ENCODE measurements at regions not wholly inside any gene's neighbourhood (a gene's known extent, or its start where the extent isn't known, plus 50 kb on each side); places are given as distances from the start of the nearest gene placed in this dataset.

GRCh38 chr18:40325988-40326387 is 1629.0 kb upstream of the PIK3C3 start:
- H3K27ac ChIP-seq (ENCODE audit: low read depth, low read length, poor library complexity, severe bottlenecking): no peak overlapping the region
- TF ChIP-seq EZH2 (IDR thresholded peaks at IDR 0.05; ENCODE audit: borderline replicate concordance, low read length): no peak
- TF ChIP-seq, protein P1, sequence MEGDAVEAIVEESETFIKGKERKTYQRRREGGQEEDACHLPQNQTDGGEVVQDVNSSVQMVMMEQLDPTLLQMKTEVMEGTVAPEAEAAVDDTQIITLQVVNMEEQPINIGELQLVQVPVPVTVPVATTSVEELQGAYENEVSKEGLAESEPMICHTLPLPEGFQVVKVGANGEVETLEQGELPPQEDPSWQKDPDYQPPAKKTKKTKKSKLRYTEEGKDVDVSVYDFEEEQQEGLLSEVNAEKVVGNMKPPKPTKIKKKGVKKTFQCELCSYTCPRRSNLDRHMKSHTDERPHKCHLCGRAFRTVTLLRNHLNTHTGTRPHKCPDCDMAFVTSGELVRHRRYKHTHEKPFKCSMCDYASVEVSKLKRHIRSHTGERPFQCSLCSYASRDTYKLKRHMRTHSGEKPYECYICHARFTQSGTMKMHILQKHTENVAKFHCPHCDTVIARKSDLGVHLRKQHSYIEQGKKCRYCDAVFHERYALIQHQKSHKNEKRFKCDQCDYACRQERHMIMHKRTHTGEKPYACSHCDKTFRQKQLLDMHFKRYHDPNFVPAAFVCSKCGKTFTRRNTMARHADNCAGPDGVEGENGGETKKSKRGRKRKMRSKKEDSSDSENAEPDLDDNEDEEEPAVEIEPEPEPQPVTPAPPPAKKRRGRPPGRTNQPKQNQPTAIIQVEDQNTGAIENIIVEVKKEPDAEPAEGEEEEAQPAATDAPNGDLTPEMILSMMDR (IDR thresholded peaks at IDR 0.05; ENCODE audit: low read length): no peak
- H3K9me3 ChIP-seq (ENCODE audit: low read length): no peaks in the 10 kb centered on the region
- no peak overlapping the region for H3K4me3 ChIP-seq (ENCODE audit: low read depth, low read length, poor library complexity, severe bottlenecking)
- H4K20me1 ChIP-seq (ENCODE audit: insufficient read depth, low read length): no peaks in the 10 kb centered on the region
- H3K36me3 ChIP-seq (ENCODE audit: insufficient read depth, low read length): no peaks in the 10 kb centered on the region
- no peaks in the 10 kb centered on the region for H3F3A ChIP-seq (ENCODE audit: insufficient read depth, low read length)
- no peak overlapping the region for H3K9ac ChIP-seq (ENCODE audit: low read length)
- H3K79me2 ChIP-seq (ENCODE audit: insufficient read depth, low read length): no peaks in the 10 kb centered on the region
- no peak overlapping the region for H3K4me2 ChIP-seq (ENCODE audit: low read length)
- H2AFZ ChIP-seq (ENCODE audit: low read length): no peak overlapping the region
- H3K4me1 ChIP-seq (ENCODE audit: insufficient read depth, low read length, severe bottlenecking): no peaks in the 10 kb centered on the region
- no peaks in the 10 kb centered on the region for H3K27me3 ChIP-seq (ENCODE audit: insufficient read depth, low read length)
- H3K9me2 ChIP-seq (ENCODE audit: low read depth, low read length): no peaks in the 10 kb centered on the region

DNA sequence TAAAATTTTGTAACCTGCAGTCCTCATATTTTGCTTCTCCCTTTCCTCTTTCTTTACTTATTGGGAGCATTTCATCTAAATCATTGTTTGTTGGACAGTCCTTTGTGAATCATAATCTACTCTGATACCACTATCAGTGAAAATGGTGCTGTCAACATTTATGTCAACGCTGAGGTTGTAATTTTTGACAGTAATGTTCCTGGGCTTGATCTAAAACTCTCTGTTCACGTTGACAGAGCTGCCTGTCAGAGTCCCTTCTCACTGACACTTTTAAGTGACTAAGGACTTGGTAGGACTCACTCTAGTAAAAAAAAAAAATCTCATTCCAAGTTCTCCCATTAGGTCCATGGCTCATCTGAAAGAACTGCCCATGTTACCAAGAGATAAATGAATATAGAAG is 1640.8 kb upstream of the PIK3C3 start:
- Histone ChIP-seq H3K9ac (ENCODE audit: low read length) (no peak overlapping the region), H3K27ac (ENCODE audit: low read depth, low read length, poor library complexity, severe bottlenecking) (no peak overlapping the region), H3K9me3 (ENCODE audit: low read length) (no peaks in the 10 kb centered on the region), H3K4me2 (ENCODE audit: low read length) (no peak overlapping the region), H3F3A (ENCODE audit: insufficient read depth, low read length) (no peaks in the 10 kb centered on the region), H3K4me1 (ENCODE audit: insufficient read depth, low read length, severe bottlenecking) (no peaks in the 10 kb centered on the region), H4K20me1 (ENCODE audit: insufficient read depth, low read length) (no peaks in the 10 kb centered on the region), H3K79me2 (ENCODE audit: insufficient read depth, low read length) (no peaks in the 10 kb centered on the region), H3K36me3 (ENCODE audit: insufficient read depth, low read length) (no peaks in the 10 kb centered on the region), H3K27me3 (ENCODE audit: insufficient read depth, low read length) (no peaks in the 10 kb centered on the region), H3K4me3 (ENCODE audit: low read depth, low read length, poor library complexity, severe bottlenecking) (no peak overlapping the region), H2AFZ (ENCODE audit: low read length) (no peak overlapping the region), H3K9me2 (ENCODE audit: low read depth, low read length) (no peaks in the 10 kb centered on the region)
- no peak for TF ChIP-seq EZH2 (IDR thresholded peaks at IDR 0.05; ENCODE audit: borderline replicate concordance, low read length)
- TF ChIP-seq, protein P1 (IDR thresholded peaks at IDR 0.05; ENCODE audit: low read length): no peak

GRCh38 chr18:40313030-40313642 is 1641.9 kb upstream of the PIK3C3 start:
- TF ChIP-seq, protein P1 (IDR thresholded peaks at IDR 0.05; ENCODE audit: low read length): no peak
- TF ChIP-seq EZH2 (IDR thresholded peaks at IDR 0.05; ENCODE audit: borderline replicate concordance, low read length): no peak
- Histone ChIP-seq H3K4me2 (ENCODE audit: low read length) (no peak overlapping the region), H3K36me3 (ENCODE audit: insufficient read depth, low read length) (no peaks in the 10 kb centered on the region), H3K4me3 (ENCODE audit: low read depth, low read length, poor library complexity, severe bottlenecking) (no peak overlapping the region), H2AFZ (ENCODE audit: low read length) (no peak overlapping the region), H3K4me1 (ENCODE audit: insufficient read depth, low read length, severe bottlenecking) (no peaks in the 10 kb centered on the region), H4K20me1 (ENCODE audit: insufficient read depth, low read length) (no peaks in the 10 kb centered on the region), H3K27ac (ENCODE audit: low read depth, low read length, poor library complexity, severe bottlenecking) (no peak overlapping the region), H3K27me3 (ENCODE audit: insufficient read depth, low read length) (no peaks in the 10 kb centered on the region), H3F3A (ENCODE audit: insufficient read depth, low read length) (no peaks in the 10 kb centered on the region), H3K9me2 (ENCODE audit: low read depth, low read length) (no peaks in the 10 kb centered on the region), H3K9ac (ENCODE audit: low read length) (no peak overlapping the region), H3K79me2 (ENCODE audit: insufficient read depth, low read length) (no peaks in the 10 kb centered on the region), H3K9me3 (ENCODE audit: low read length) (no peaks in the 10 kb centered on the region)
